ENCODE measurements at regions not wholly inside any gene's neighbourhood (a gene's known extent, or its start where the extent isn't known, plus 50 kb on each side); places are given as distances from the start of the nearest gene placed in this dataset.

DNA sequence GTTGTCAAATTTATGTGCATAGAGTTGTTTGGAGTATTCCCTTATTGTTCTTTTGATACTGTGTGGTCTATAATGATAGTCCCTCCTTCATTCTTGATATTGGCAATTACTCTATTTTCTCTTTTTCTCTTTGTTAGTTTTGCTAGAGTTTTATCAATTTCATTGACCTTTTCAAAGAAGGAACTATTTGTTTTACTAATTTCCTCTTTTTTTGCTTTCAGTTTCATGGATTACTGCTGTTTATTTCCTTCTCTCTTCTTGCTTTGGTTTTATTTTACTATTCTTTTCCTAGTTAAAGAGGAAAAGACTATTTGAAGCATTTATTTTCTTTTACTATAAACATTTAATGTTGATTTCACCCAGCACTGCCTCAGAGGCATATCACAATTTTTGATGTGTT is 250.9 kb upstream of the PELI2 start:
- Histone ChIP-seq H3K27me3 (ENCODE audit: low read length) (no peaks in the 10 kb centered on the region), H3K9me3 (ENCODE audit: insufficient read depth, low read length) (no peaks in the 10 kb centered on the region), H2AFZ (ENCODE audit: low read depth, low read length, severe bottlenecking) (no peak overlapping the region), H3K4me2 (ENCODE audit: low read depth, low read length, poor library complexity, severe bottlenecking) (no peak overlapping the region), H3K36me3 (ENCODE audit: low read length) (no peaks in the 10 kb centered on the region), H3F3A (ENCODE audit: insufficient read depth) (no peaks in the 10 kb centered on the region), H3K27ac (ENCODE audit: low read depth, low read length) (no peak overlapping the region), H3K4me3 (ENCODE audit: insufficient read depth, low read length, poor library complexity, severe bottlenecking) (no peak overlapping the region), H3K9me2 (replicated peaks; ENCODE audit: insufficient read depth, low read length) (no peaks in the 10 kb centered on the region), H4K20me1 (ENCODE audit: low read depth, low read length) (no peaks in the 10 kb centered on the region), H3K9ac (ENCODE audit: low read length) (no peak overlapping the region), H3K79me2 (ENCODE audit: insufficient read depth, low read length) (no peaks in the 10 kb centered on the region)
- TF ChIP-seq, protein P1, sequence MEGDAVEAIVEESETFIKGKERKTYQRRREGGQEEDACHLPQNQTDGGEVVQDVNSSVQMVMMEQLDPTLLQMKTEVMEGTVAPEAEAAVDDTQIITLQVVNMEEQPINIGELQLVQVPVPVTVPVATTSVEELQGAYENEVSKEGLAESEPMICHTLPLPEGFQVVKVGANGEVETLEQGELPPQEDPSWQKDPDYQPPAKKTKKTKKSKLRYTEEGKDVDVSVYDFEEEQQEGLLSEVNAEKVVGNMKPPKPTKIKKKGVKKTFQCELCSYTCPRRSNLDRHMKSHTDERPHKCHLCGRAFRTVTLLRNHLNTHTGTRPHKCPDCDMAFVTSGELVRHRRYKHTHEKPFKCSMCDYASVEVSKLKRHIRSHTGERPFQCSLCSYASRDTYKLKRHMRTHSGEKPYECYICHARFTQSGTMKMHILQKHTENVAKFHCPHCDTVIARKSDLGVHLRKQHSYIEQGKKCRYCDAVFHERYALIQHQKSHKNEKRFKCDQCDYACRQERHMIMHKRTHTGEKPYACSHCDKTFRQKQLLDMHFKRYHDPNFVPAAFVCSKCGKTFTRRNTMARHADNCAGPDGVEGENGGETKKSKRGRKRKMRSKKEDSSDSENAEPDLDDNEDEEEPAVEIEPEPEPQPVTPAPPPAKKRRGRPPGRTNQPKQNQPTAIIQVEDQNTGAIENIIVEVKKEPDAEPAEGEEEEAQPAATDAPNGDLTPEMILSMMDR (IDR thresholded peaks at IDR 0.05; ENCODE audit: insufficient read depth, low read length, poor library complexity, severe bottlenecking): no peak
- no peak for TF ChIP-seq EZH2phosphoT487 (conservative IDR thresholded peaks at IDR 0.05; ENCODE audit: low read length)

DNA sequence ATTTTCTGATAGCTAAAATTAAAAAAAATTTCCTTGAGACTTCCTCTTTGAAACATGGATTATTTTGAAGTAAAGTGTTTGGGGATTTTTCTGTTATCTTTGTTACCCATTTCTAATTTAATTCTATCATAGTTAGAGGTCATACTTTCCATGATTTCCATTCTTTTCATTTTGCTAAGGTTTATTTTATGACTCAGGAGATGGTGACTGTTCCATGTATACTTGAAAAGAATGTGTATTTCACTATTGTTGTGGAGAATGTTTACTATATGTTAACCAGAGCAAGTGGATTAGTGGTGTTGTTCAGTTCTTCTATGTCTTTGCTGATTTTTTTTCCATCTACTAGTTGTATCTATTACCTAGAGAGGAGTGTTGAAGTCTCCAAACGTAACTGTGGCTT is 250.5 kb upstream of the PELI2 start:
- no peak overlapping the region for H3K9ac ChIP-seq (ENCODE audit: low read length)
- no peak overlapping the region for H3K27ac ChIP-seq (ENCODE audit: low read depth, low read length)
- no peak overlapping the region for H3K4me2 ChIP-seq (ENCODE audit: low read depth, low read length, poor library complexity, severe bottlenecking)
- H2AFZ ChIP-seq (ENCODE audit: low read depth, low read length, severe bottlenecking): no peak overlapping the region
- TF ChIP-seq, protein P1 (IDR thresholded peaks at IDR 0.05; ENCODE audit: insufficient read depth, low read length, poor library complexity, severe bottlenecking): no peak
- no peak for TF ChIP-seq EZH2phosphoT487 (conservative IDR thresholded peaks at IDR 0.05; ENCODE audit: low read length)
- H3K4me3 ChIP-seq (ENCODE audit: insufficient read depth, low read length, poor library complexity, severe bottlenecking): no peak overlapping the region
- H3K79me2 ChIP-seq (ENCODE audit: insufficient read depth, low read length): no peaks in the 10 kb centered on the region
- H3K36me3 ChIP-seq (ENCODE audit: low read length): no peaks in the 10 kb centered on the region
- no peaks in the 10 kb centered on the region for H3K27me3 ChIP-seq (ENCODE audit: low read length)
- H3F3A ChIP-seq (ENCODE audit: insufficient read depth): no peaks in the 10 kb centered on the region
- H3K9me2 ChIP-seq (replicated peaks; ENCODE audit: insufficient read depth, low read length): no peaks in the 10 kb centered on the region
- H4K20me1 ChIP-seq (ENCODE audit: low read depth, low read length): no peaks in the 10 kb centered on the region
- no peaks in the 10 kb centered on the region for H3K9me3 ChIP-seq (ENCODE audit: insufficient read depth, low read length)

DNA sequence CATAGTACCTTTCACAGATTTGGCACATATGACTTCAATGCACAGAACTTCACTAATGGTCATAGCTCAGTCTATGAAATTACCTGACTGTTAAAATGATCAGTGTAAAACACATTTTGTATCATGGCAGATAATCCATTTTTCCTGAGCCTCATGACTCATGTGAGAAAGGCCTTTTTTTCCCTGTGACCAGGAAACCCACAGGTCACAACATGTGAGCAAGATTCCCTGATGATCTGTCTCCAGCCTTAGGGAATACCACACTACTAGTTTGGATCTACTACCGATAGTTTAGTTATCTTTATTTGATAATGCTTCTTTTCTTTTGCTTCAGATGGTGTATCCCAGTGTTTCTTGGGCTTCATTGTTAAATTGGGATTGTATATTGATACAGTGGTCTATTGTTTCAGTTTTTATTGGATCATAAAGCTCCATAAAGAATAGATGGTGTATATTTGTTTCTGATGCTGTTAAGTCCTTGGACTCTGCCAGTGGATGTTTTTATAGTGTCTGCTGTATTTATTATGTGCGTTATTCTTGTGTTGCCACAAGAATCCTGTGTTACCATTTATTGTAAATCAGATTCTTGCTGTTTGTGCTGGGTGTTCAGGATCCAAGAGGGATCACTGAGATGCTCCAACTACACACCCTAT is 248.7 kb upstream of the PELI2 start:
- Histone ChIP-seq H4K20me1 (ENCODE audit: low read depth, low read length) (no peaks in the 10 kb centered on the region), H3K27me3 (ENCODE audit: low read length) (no peaks in the 10 kb centered on the region), H3K4me3 (ENCODE audit: insufficient read depth, low read length, poor library complexity, severe bottlenecking) (no peak overlapping the region), H3K9me2 (replicated peaks; ENCODE audit: insufficient read depth, low read length) (no peaks in the 10 kb centered on the region), H3K36me3 (ENCODE audit: low read length) (no peaks in the 10 kb centered on the region), H2AFZ (ENCODE audit: low read depth, low read length, severe bottlenecking) (no peak overlapping the region), H3K79me2 (ENCODE audit: insufficient read depth, low read length) (no peaks in the 10 kb centered on the region), H3K9me3 (ENCODE audit: insufficient read depth, low read length) (no peaks in the 10 kb centered on the region), H3K4me2 (ENCODE audit: low read depth, low read length, poor library complexity, severe bottlenecking) (no peak overlapping the region), H3K27ac (ENCODE audit: low read depth, low read length) (no peak overlapping the region), H3F3A (ENCODE audit: insufficient read depth) (no peaks in the 10 kb centered on the region), H3K9ac (ENCODE audit: low read length) (no peak overlapping the region)
- no peak for TF ChIP-seq EZH2phosphoT487 (conservative IDR thresholded peaks at IDR 0.05; ENCODE audit: low read length)
- TF ChIP-seq, protein P1 (IDR thresholded peaks at IDR 0.05; ENCODE audit: insufficient read depth, low read length, poor library complexity, severe bottlenecking): no peak
